ENCODE measurements at regions not wholly inside any gene's neighbourhood (a gene's known extent, or its start where the extent isn't known, plus 50 kb on each side); places are given as distances from the start of the nearest gene placed in this dataset.

DNA sequence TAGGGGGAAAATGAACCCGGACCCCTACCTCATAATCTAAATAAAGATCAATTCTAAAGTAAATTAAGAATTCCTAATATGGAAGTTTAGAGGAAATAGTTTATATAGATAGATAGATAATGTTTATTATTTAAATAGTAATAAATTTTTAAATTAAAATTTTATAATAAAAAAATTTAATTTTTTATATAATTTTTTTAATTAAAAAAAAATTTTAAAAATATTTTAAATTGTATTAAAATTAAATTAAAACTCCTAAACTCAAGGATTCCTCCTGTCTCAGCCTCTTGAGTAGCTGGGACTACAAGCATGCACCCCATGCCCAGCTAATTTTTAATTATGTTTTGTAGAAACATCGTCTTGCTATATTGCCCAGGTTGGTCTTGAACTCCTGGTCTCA lies 186.9 kb upstream of the VRK2 start:
- DNase-seq: no peak

DNA sequence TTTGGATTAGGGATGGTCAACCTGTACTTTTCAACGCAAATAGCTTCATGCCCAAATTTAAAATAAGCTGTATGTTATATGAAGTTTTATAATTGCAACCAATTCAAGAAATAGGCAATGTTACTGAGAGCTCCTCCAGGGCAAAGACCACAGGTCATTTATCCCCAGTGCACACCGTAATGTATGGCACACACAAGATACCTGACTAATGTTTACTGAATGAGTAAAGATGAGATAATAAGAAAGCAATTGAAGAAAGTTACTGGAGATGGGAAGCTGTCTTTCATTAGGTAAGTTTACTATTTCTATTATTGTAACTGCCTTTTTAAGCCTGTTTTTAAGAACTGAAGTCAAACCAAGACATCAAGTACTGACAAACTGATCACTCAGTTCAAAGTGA lies 184.5 kb upstream of the VRK2 start:
- DNase-seq: no peak

DNA sequence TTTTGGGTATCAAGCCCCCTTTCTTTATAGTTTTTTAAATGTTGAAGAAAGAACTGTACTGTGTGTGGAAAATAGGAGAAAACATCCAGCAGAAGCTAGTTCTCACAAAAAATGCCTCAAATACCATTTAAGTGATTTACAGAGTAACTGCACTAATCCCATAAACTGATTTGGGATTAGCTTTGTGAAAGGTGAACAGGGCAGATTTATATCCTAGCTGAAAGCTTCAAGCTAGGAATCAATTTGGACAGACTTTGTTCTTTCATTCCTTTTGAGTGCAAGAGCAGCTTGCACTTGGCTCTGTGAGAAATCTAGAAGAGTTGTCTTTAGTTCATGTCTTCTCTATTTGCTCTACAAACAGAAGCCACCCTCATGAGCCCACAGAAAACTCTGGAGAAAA lies 183.9 kb upstream of the VRK2 start:
- DNase-seq: no peak

DNA sequence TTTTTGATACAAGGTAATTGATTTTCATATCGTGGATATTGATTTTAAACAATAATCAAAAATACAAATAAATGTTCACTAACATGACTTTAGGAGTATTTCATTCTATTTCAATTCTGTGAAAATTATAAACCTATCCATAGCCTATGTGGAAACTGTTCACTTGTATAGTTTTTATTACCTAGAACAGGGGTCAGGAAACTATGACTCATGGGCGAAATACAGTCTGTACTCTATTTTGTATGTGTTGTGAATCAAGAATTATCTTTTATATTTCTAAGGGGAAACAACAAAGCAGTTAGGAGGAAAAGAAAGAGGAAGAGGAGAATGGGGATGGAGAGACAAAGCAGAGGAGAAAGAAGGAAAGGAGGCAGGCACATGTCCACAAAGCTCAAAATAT lies 181.7 kb upstream of the VRK2 start:
- no peak for DNase-seq

DNA sequence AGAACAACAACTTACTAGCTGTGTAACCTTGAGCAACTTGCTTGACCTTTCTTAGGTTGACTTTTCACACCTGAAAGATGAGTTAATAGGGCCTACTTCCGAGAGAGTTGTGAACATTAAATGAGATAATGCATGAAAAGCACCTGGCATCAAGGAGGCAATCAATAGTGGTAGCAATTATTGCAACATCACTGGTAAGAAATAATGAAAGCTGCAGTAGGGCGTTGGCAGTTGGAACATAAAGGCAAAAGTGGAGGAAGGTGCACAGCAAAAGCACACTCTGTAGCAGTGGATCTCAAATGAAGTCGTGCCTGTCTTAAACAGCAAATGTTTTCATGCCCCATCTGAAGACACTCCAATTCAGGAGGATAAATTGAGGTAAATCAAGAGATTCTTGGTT lies 178.9 kb upstream of the VRK2 start:
- DNase-seq: no peak

DNA sequence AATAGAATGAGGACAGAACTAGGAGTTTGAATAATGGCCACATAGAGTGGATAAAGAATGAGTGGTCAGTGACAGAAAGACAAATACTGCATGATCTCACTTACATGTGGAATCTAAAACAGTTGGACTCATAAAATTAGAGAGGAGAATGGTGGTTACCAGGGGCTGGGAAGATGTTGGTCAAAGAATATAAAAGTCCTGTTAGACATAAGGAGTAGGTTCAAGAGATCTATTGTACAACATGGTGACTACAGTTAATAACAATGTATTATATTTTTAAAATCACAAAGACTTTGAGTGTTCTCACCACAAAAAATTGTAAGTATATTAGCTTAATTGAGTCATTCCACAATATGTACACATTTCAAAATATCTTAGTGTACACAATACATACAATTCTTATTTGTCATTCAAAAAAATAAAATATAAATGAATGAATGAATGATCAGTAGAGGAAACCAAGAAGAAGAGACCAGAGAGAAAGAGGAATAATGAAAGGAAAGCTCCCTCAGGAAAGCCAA lies 177.9 kb upstream of the VRK2 start:
- DNase-seq: no peak

DNA sequence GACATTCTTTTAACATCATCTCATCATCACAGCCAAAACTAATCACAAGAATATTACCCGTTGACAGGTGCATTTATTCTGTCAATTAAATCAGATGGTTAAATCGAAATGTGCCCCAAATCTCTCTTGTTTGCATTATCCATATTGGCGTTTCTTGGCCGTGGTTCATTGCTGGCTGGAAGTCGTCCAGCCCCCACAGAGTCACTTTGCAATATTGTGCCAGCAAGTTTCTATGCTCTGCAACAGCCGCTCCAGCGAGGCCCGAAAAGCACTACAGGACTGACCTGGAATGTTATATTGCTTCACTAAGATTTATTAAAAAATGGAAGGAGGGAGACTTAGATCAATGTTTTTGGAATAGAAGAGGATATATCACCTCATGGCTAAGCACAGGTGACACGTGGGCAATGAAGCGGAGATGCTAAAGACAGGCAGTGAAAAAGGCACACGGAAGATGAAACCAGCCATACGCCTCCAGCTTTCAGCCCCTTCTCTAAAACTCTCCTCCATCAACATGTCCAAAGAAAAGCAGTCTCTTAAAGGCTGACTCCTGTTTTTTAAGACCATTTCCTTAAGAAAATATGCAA lies 176.8 kb upstream of the VRK2 start:
- DNase-seq: no peak

DNA sequence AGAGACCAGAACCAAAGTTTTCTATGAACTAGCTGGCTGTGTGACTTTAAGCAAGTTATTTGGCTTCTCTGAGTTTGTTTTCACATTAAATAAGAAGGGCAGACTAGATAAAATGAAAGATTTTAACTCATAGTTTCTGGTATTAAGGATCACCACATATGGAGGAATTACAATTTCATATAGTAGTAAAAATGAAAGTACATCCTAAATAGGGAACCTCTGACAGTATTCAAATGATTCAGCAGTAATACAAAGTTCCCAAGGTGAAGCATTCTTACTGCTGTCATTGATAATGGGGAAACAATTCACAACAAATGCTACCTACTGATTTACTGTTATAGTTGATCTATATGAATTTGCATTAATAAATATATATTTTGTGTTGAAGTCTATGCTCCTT lies 170.3 kb upstream of the VRK2 start:
- DNase-seq: no peak

DNA sequence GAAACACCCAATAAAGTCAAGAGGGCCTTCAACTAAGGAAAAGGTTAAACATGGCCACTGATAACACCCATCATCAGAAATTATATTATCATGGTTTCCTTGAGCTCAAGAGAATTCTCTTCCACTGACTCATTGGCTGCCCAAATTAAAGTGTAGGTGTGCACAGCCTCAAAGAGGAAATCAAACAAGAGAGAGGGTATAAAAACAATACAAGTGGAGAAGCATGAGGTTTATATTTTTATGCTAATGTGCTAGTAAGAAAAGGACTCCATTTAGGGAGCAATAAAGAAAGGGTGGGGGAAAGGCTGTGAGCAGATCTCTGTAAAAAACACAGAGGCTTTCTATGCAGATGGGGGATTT lies 168.8 kb upstream of the VRK2 start:
- DNase-seq: no peak

DNA sequence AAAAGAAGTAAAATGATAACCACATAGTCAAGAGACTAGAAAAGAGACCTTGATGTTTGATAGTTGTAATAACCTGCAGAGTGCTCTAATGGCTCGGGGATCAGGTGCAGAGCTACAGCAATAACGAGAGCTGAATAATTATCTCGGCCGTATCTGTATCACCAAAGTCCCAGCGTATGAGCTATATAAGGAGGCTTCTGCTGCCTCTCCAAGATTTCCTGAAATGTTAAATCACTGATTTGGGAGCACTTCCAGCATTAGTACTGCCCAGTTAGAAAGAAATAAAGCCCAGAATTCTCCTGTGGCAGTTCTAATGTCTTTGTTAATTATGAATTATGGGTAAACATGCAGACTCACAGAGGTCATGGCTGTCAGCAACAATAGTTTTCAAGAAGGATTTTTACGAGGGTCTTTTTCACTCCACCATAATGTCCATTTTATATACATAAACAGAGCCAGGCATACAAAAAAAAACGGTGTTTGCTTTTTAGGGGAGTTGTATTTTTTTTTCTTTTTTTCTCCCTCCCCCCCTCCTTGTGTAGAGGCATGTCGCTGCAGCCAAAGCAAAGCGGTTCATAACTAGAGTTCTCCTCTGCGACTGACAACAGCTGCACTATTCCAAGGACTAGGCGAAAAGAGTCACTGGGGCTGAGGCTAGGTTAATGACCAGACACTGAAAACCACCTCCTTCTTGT lies 168.3 kb upstream of the VRK2 start:
- no peak for DNase-seq

DNA sequence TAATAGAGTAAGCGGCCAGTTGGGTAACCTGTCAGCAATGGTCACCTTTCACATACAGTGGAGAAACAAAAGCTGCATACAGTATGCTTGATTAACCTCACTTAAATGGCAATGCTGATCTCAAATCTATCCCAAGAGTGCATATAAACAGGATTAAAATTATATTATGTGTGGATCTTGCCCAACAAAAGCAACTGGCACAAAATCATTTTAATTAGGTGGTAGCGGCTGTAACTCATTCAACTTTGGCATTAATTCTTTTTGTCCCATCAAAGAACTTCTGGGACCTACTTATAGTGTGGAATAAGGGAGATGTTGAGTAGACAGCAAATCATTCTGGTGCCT lies 167.8 kb upstream of the VRK2 start:
- DNase-seq: no peak

DNA sequence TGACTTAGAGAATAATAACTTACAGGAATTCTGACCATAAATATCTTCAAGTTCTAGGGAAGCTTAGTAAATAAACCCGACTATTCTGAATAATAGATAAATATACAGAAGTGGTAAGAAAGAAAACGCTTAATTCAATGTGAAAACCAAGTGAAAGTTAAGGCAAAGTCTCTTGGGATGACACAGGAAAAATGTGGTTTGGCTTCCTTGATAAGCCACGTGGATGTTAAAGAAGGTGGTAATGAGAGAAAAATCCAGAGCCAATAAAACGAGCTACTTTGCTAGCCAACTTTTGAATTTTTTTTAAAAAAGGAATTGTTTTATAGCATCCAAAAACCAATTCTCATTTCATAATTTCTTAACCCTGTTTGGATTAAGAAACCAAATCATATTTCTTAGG lies 166.2 kb upstream of the VRK2 start:
- no peak for DNase-seq

DNA sequence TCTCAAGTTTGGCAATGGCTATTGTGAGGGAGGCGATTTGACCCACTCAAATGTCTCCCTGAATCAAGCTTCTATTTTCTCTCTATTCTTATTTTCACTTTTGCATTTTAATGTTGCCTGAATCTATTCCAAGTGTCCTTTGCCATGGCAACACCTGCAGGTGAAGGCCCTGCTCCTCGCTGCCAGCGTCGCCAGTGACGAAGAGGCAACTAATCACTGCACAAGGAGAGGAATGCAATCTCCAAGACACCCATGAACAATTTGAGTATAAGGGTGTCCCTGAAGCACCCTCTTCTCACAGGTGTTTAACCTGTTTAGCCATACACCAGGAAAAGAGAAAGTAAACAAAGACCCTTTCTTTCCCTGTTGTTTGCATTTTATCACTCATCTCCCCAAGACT lies 165.6 kb upstream of the VRK2 start:
- no peak for DNase-seq

DNA sequence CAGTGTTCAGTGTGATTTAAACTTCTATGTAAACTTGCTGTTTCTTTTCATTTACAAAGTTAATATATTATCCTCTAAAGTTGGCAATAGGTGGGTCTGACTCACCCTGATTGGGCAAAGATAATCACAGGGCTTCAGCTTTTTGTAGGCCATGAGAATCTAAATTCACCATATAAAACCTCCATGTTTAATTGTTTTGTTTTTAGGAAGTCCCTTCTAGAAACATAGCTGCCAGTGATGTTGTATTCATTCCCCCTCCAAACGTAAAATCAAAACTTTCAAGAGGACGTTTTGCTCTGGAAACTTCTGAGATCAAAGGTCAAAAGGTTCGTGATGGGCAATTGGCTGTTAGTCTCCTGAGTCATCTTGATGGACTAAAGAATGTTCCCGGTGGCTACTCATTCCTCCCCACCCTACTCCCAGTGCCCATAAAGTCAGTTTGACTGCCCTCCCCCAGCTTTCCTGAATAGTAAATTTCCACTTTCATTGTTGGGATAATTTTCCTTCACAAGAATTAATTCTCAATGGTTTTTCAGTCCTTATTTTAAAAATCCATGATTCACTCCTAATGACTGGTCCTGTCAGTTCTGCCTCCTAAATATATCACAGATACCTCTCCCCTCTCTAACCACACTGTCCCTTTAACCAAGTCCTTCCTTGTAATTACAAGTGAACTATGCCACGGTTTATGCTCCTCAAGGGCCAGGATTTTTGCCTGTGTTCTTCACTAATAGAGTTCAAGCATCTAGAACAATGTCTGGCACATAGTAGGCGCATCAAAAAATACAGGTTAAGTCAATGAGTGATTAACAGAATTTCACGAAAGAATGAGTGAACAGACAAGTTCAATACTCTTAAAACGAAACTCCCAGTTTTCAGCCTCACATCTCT lies 164.4 kb upstream of the VRK2 start:
- no peak for DNase-seq

DNA sequence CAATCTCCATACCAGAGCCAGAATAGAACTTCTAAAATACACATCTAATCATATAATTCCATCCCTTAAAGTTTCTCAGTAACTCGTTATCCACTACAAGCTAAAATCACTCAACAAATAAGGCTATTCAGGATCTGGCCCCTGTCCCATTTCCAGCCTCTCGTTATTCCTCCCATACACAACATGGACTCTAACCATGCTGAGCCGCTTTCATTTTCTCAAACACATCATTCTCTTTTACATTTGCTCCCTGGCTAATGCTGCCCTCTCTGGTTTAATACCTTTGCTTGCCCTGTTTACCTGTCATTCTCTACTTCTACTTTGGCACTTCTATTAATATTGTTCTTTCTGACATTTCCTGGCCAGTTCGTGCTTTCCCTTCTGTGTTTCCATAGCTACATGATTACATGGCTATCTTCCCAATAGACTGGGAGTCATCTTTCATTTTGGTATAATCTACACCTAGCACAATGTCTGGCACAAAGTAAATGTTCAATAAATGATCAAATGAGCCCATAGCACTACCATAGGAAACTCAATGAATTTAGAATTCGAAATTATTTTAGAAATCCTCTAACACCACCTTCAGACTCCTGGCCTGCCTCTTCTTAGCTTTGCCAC lies 163.6 kb upstream of the VRK2 start:
- no peak for DNase-seq

DNA sequence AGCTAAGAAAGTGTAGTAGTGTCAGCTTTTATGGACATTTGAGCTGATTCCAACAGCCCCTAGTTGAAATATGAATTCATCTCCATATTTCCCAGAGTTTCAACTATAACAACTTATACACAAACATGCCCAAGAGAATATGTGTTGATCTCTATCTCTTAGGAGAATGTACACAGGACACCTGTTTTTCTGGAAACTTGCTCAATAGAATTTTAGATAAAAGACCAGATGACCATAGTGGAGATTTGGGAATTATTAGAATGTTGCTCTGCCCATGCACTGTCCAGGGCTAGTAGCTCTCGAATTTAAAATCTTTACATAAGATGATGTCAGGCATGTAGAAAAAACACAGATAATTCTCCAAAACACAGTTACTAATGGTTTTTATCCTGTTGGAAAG lies 162.3 kb upstream of the VRK2 start:
- DNase-seq: no peak

DNA sequence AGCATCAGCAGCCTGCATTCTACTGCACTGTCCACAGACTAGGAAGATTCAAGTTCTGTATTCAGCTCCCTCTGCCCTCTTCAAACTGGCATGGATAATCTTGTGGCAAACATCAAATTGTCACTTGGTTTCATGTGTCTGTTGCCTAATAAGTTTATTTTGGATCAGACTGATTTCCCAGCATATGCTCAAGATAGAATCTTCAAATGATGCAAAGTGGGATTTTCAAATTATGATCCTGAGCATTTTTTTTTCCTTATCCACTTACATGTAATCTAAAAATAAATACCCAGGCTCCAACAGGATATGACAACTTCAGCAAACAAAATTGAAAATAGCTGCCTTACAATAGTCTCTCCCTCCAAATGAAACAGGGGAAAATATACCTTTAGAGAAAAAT lies 160.9 kb upstream of the VRK2 start:
- no peak for DNase-seq

DNA sequence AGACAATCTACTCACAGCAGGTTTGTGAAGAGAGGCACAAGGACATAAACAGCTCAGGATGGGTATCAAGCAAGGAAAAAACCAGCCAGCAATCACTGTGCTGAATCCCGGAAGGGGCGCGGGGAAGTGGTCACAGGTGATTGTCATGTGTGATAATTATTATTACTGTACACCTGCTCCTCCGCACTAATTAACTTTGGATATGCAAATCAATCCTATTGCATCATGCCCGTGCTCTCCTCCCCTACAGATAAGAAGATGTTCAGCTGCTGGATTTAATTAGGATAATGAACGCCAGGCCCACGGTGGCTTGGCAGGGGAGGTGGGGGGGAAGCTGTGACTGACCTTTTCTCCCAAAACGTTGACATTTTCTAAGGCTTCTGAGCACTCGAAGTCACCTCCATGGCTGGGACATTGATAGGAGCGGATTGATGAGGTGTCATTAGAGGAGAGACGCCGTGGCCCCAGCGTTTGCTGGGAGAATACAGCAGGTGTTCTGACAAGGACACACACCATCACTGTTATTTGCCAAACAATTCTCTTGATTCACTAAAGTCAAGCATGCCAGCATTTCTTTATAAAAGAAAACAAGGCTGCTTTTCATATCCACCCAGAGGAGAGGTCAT lies 160.3 kb upstream of the VRK2 start:
- DNase-seq: no peak

DNA sequence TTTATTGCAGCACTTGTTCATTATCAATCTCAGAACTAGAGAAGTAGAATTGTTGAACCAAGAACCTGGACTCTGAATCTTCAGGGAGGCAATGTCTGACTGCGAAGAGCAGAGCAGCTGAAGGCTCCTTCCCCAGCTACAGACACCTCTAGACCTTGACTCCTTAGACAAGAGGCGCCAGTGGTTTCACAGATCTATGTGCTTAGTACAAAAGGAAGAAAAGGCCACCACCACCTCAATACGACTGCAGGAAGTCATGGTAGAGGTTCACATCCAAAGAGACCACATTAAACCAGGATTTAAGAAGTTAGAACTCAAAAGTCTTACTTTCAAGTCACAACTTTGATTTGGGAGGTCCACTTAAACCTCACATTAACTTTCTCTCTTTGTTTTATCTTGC lies 158.1 kb upstream of the VRK2 start:
- DNase-seq: no peak

DNA sequence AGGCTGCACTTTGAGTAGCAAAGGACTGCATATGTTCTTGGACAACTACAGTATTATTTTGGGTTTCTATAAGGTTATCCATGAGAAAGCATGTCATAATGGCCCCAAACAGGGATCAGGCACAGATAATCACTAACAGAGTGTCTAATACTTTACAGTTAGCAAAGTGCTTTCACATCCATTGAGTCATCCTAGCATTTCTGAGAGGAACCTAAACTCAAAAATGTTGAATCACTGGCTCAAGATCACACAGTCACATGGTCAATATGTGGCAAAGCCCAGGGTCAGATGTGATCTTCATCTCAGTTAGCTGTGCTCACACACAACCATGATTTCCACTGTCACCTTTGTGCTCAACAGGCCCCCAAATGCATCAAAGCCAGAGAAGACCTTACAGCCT lies 156.1 kb upstream of the VRK2 start:
- no peak for DNase-seq

DNA sequence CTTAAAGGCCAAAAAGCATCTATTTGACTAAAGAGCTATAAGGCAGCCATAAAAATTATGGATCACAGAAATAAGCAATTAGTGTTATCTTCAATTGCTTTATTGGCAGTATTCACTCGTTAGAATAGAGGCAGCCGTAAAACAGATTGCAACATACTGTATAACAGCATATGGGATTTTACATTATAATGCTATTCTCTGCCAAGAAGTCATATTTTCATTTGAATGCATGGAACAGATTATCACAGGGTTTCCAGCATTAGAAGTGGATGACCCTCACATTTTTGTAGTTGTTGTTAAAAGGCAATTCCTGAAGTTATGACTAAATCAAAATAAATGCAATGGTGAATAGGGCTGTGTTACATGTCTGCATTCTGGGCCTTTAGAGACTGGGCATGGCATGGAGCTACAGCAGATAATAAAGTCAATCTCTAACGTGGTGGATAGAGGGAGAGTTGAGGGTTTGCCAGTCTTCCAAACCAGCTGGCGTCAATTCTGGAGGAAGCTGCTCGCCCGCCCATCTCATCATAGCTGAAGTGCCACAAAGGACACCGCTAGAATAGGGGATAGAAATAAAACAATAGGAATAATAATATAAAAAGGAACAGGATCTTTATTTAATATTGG lies 155.4 kb upstream of the VRK2 start:
- DNase-seq: no peak

DNA sequence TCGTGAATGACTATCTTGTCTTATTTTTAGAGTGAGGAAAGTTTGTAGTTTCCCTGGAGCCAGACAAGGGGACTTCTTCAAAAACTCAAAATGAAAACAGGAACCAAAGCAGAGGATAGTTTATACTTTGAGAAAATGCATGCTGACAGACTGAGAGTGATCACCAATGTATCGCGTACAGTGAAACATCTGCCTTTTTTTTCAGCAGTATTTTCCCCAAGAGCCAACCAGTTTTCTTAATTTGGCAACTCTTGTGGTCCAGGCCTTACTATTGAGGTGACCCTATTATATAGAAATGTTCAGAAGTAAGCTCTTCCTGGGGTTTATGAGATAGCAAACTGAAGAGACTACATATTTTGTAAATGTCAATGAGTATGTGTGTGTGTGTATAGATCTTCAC lies 153.7 kb upstream of the VRK2 start:
- no peak for DNase-seq

DNA sequence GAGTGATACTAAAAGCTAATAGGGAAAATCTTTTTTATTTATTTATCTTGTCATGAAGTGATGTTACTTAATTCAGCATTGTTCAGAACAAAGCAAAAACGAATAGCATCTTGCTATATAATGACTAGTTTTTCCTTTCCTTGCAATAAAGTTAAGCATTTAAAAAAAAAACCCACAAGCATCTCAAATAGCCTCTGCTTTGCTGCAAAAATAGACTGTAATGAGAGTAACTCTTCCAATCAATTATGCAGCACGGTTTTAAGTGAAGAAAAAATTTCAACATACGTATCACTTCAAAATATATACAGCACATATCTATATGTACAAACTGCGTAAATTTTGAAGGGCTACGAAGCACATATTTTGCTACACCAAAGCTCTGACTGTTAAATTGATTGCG lies 153.3 kb upstream of the VRK2 start:
- no peak for DNase-seq
